GM10266 (cell line): ENCODE measurements at regions not wholly inside any gene's neighbourhood (a gene's known extent, or its start where the extent isn't known, plus 50 kb on each side); places are given as distances from the start of the nearest gene placed in this dataset.
A peak's percentile ranks its signal among the peaks of the same experiment; 100 is the strongest.

Source experiments
- DNase-seq: peaks from one replicate; pipeline ENCODE4 v3.0.0; 2012; ENCODE audit errors: extremely low spot score
- TF ChIP-seq, protein P1 (sequence below): IDR thresholded peaks from 2 replicates; pipeline ENCODE4 v1.5.1; 2012; ENCODE audit warnings: mild to moderate bottlenecking, low read depth; ENCODE audit not compliant: control insufficient read depth, insufficient read depth; ENCODE audit errors: missing control alignments

DNA sequence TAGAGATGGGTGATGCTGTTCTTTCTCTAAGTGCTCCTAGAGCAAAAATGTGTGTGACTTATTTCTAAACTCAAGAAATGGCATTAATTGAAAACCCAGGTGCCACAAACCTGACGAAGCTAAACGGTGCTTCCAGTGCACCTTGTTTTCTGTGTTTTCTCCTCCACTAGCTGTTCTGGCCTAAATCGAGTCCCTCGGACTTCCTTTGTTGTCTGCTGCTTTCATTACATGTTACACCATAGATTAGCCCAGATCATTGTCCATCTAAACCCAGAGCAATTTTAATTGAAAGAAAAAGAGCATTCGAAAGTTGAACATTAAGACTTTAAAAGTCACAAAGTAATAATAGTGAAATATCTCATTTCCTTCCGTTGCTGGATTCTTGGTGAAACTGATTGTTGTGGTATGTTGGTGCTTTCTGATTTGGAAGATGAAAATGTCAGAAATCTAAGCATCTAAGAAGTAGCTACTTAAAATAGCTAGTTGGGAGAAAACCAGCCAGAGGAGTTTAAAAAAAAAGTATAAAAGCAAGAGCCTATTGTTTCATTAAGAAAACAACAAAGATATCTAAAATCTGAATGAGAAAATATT lies 219.6 kb upstream of the G2E3 start:
- no peak for DNase-seq
- TF ChIP-seq, protein P1, sequence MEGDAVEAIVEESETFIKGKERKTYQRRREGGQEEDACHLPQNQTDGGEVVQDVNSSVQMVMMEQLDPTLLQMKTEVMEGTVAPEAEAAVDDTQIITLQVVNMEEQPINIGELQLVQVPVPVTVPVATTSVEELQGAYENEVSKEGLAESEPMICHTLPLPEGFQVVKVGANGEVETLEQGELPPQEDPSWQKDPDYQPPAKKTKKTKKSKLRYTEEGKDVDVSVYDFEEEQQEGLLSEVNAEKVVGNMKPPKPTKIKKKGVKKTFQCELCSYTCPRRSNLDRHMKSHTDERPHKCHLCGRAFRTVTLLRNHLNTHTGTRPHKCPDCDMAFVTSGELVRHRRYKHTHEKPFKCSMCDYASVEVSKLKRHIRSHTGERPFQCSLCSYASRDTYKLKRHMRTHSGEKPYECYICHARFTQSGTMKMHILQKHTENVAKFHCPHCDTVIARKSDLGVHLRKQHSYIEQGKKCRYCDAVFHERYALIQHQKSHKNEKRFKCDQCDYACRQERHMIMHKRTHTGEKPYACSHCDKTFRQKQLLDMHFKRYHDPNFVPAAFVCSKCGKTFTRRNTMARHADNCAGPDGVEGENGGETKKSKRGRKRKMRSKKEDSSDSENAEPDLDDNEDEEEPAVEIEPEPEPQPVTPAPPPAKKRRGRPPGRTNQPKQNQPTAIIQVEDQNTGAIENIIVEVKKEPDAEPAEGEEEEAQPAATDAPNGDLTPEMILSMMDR: no peak

DNA sequence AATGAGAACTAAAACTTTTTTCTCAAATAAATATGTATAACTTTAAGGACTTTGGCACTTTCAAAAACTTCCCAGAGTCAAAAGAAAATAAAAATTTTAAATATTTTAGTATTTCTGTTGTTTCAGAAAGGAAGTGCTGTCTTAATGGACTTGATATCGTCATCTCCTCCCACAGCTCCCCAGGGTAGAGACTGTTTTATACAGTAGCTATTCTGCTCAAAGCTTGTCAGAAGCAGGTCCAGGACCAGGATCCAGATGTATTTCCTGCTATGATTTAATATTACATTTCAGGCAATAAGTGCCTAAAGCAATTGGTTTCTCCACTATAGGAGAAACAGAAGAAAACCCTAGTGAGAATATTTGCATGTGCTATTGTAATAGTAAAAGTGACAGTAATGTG lies 218.5 kb upstream of the G2E3 start:
- TF ChIP-seq, protein P1: no peak
- DNase-seq: no peak

DNA sequence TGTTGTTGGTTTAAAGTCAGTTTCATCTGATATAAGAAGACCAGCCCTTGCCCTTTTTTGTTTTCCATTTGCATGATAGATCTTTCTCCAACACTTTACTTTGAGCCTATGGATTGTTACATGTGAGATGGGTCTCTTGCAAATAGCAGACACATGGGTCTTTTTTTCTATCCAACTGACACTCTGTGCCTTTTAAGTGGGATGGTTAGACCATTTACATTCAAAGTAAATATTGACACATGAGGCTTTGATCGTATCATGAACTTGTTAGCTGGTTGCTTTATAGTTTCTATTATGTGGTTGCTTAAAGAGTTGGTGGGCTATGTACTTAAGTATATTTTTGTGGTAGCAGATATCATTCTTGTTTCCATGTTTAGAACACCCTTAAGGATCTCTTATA lies 213.4 kb upstream of the G2E3 start:
- TF ChIP-seq, protein P1: no peak
- DNase-seq: no peak

DNA sequence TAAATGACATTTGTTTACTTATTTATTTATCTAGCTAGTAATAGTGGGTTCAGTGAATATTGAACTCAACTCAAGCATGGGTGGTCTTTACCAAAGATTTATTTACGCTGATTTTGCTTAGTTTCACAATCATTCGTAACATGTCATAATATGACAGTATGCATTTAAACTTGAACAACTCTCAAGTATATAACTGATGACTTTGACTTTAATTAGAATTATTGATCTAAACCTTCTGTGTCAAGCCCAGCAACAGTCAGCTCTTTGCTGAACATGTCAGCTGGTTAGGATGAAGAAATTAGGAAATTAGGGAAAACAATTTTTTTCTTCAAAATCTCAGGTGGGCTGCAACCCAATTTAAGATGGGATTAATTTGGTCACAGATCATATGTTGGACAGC lies 210.5 kb upstream of the G2E3 start:
- TF ChIP-seq, protein P1: no peak
- DNase-seq: no peak

- TF ChIP-seq, protein P1: no peak
- DNase-seq: no peak
Measured at GRCh38 chr14:30349520-30349919, 209.4 kb upstream of the G2E3 start.

- TF ChIP-seq, protein P1: no peak
- no peak for DNase-seq
Measured at GRCh38 chr14:30354439-30354838, 204.5 kb upstream of the G2E3 start.

GRCh38 chr14:30355431-30355913 lies 203.5 kb upstream of the G2E3 start:
- peak; percentile 42 for DNase-seq
- TF ChIP-seq, protein P1: no peak
